ENCODE measurements at regions not wholly inside any gene's neighbourhood (a gene's known extent, or its start where the extent isn't known, plus 50 kb on each side); places are given as distances from the start of the nearest gene placed in this dataset.
"Not testable (repeated sequence)": the region's sequence is repeated elsewhere in the genome, so short reads cannot be mapped to it uniquely, and the experiment has no call there.

DNA sequence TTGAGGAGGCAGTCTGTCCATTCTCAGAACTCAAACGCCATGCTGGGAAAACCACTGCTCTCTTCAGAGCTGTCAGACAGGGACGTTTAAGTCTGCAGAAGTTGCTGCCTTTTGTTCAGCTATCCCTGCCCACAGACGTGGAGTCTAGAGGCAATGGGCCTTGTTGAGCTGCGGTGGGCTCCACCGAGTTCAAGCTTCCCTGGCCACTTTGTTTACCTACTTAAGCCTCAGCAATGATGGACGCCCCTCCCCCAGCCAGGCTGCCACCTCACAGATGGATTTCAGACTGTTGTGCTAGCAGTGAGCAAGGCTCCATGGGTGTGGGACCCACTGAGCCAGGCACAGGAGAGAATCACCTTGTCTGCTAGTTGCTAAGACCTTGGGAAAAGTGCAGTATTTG is 375.1 kb downstream of the ZNF33B start:
- WGBS, 2 donors, result 50 to 61% methylated on average over 6 of the region's 6 CpGs
- not testable (repeated sequence) for H3K36me3 ChIP-seq (ENCODE audit: control insufficient read depth in 2 of 2, insufficient read depth in 2 of 2, low read length in 1 of 2); H3K9me3 ChIP-seq (ENCODE audit: control insufficient read depth in 2 of 2, insufficient read depth in 1 of 2, low read depth in 1 of 2, low read length in 1 of 2); H3K27ac ChIP-seq (ENCODE audit: low read depth in 2 of 2, low read length in 1 of 2); H3K4me1 ChIP-seq (ENCODE audit: control insufficient read depth in 2 of 2, insufficient read depth in 2 of 2, low read length in 1 of 2); H3K27me3 ChIP-seq (ENCODE audit: control insufficient read depth in 1 of 2, insufficient read depth in 2 of 2, low read length in 2 of 2); H3K4me3 ChIP-seq (ENCODE audit: low read depth in 1 of 2, low read length in 2 of 2)

DNA sequence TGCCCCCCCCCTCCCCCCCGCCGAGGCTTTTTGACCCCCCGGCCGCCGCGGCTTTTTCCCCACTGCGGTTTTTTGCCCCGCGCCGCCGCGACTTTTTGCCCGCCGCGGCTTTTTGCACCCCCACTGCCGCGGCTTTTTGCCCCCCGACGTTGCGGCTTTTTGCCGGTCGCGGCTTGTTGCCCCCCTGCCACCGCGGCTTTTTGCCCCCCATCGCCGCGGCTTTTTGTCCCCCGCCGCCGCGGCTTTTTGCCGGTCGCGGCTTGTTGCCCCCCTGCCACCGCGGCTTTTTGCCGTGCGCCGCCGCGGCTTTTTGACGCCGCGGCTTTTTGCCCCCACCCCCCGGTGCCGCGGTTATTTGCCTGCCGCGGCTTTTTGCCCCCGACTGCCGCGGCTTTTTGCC is 395.4 kb downstream of the ZNF33B start:
- peak overlapping the region in 1 of 2 donors; percentile 37 for H3K4me3 ChIP-seq (ENCODE audit: low read depth in 1 of 2, low read length in 2 of 2)

DNA sequence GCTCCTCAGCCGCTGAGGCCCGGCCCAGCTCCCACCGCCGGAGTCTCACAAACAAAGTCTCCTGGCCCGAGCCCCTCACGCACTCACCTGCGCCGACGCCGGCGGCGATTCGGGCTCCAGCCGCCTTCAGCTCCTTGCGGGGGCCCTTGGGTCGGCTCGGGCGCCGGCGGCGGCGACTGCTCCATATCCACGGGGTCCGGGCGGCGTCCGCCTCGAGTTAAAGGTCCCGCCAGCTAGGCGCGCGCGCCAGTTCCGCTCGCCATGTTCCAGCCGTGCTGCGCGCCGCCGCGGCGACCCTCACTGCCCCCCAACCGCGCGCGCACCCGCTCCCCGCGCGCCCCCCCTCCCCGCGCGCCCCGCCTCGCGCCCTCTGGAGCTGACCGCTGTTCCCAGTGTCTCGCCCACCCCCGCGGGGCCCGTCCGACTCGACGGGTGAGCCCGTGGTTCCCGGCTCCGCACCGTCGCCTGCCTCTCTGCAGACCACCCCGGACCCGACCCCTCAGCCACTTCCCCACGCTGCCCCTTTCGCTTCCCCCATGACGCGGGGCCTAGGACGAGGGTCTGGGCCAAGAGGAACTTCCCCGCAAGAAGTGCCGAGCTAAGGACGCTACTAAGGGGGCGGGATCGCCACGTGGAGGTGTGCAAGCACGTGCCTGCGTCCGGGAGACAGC is 396.1 kb downstream of the ZNF33B start:
- WGBS, 2 donors, result 21 to 24% methylated on average over 66 to 85 of the region's 85 CpGs
- Histone ChIP-seq H3K4me1 (ENCODE audit: control insufficient read depth in 2 of 2, insufficient read depth in 2 of 2, low read length in 1 of 2) (no peaks in the 10 kb centered on the region), H3K9me3 (ENCODE audit: control insufficient read depth in 2 of 2, insufficient read depth in 1 of 2, low read depth in 1 of 2, low read length in 1 of 2) (no peaks in the 10 kb centered on the region), H3K27me3 (ENCODE audit: control insufficient read depth in 1 of 2, insufficient read depth in 2 of 2, low read length in 2 of 2) (no peaks in the 10 kb centered on the region), H3K4me3 (ENCODE audit: low read depth in 1 of 2, low read length in 2 of 2) (peak overlapping the region; percentile 37 to 38), H3K27ac (ENCODE audit: low read depth in 2 of 2, low read length in 1 of 2) (no peak overlapping the region), H3K36me3 (ENCODE audit: control insufficient read depth in 2 of 2, insufficient read depth in 2 of 2, low read length in 1 of 2) (no peaks in the 10 kb centered on the region)

More for the DNA sequence above, 395.4 kb downstream of the ZNF33B start:
- H3K27me3 ChIP-seq (ENCODE audit: control insufficient read depth in 1 of 2, insufficient read depth in 2 of 2, low read length in 2 of 2); H3K9me3 ChIP-seq (ENCODE audit: control insufficient read depth in 2 of 2, insufficient read depth in 1 of 2, low read depth in 1 of 2, low read length in 1 of 2); H3K36me3 ChIP-seq (ENCODE audit: control insufficient read depth in 2 of 2, insufficient read depth in 2 of 2, low read length in 1 of 2); H3K27ac ChIP-seq (ENCODE audit: low read depth in 2 of 2, low read length in 1 of 2); H3K4me1 ChIP-seq (ENCODE audit: control insufficient read depth in 2 of 2, insufficient read depth in 2 of 2, low read length in 1 of 2): not testable (repeated sequence)
- WGBS, 2 donors, result 18 to 20% methylated on average over 40 to 46 of the region's 53 CpGs

DNA sequence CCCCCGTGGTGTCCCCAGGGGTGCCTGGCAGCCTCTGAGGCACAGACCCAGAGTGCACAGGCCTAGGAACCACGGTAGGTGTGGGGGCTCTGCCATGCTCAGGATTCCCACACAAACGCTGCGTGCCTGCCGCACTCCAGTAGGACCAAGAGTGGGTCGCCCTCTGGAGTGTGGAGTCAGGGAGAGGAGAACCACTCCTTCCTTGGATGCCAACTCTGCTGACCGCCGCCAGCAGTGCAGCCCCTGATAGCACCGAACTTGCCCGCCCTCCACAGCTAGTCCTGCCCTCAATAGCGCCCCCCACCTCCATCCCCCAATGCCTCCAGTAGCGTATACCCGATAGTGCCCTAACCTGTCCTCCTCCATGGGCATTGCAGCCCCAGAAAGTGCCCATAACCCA is 402.0 kb downstream of the ZNF33B start:
- H3K9me3 ChIP-seq (ENCODE audit: control insufficient read depth in 2 of 2, insufficient read depth in 1 of 2, low read depth in 1 of 2, low read length in 1 of 2); H3K4me1 ChIP-seq (ENCODE audit: control insufficient read depth in 2 of 2, insufficient read depth in 2 of 2, low read length in 1 of 2): not testable (repeated sequence)
- WGBS, 2 donors, result 89 to 91% methylated on average over 11 to 13 of the region's 13 CpGs

DNA sequence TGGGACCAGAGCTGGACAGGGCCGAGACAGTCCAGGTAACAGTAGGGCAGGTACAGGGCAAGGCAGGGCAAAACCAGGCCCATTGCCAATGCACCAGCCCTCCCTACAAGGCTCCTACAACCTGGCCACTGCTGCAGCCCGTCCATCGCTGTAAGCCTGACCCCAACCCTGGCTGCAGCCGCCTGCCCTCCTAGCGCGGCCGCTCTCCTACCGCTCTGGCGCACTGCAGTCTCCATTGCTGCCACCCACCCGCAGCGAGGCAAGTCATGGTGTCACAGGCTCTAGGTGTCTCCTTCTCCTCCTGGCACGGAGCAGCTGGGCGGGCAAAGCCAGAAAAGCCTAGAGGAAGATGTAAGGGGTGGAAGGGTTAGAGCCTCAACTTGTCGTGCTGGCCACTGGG is 402.6 kb downstream of the ZNF33B start:
- 87 to 91% methylated on average over 13 to 14 of the region's 14 CpGs for whole genome bisulfite sequencing, 2 donors
- not testable (repeated sequence) for H3K4me3 ChIP-seq (ENCODE audit: low read depth in 1 of 2, low read length in 2 of 2)

More for the DNA sequence above, 402.0 kb downstream of the ZNF33B start:
- not testable (repeated sequence) for H3K27ac ChIP-seq (ENCODE audit: low read depth in 2 of 2, low read length in 1 of 2); H3K27me3 ChIP-seq (ENCODE audit: control insufficient read depth in 1 of 2, insufficient read depth in 2 of 2, low read length in 2 of 2); H3K4me3 ChIP-seq (ENCODE audit: low read depth in 1 of 2, low read length in 2 of 2); H3K36me3 ChIP-seq (ENCODE audit: control insufficient read depth in 2 of 2, insufficient read depth in 2 of 2, low read length in 1 of 2)

DNA sequence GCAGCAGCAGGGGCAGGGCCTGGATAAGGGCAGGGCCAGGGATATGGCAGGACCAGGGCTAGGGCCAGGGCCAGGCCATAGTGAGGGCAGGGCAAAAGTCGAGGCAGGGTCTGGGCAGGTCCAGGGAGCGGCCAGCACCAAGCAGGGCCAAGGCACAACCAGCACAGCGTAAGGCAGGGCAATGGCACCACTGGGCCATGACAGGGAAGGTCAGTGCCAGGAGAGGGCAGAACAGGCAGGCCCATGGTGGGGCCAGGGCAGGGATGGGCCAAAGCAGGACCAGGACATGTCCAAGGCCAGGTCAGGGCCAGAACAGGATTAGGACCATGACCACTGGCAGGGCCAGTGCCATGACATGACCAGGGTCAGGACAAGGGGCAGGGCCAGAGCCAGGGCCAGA is 403.1 kb downstream of the ZNF33B start:
- WGBS, 2 donors, result 79 to 80% methylated on average over 3 of the region's 3 CpGs

More for the DNA sequence above, 402.6 kb downstream of the ZNF33B start:
- H3K9me3 ChIP-seq (ENCODE audit: control insufficient read depth in 2 of 2, insufficient read depth in 1 of 2, low read depth in 1 of 2, low read length in 1 of 2); H3K36me3 ChIP-seq (ENCODE audit: control insufficient read depth in 2 of 2, insufficient read depth in 2 of 2, low read length in 1 of 2); H3K27ac ChIP-seq (ENCODE audit: low read depth in 2 of 2, low read length in 1 of 2); H3K4me1 ChIP-seq (ENCODE audit: control insufficient read depth in 2 of 2, insufficient read depth in 2 of 2, low read length in 1 of 2); H3K27me3 ChIP-seq (ENCODE audit: control insufficient read depth in 1 of 2, insufficient read depth in 2 of 2, low read length in 2 of 2): not testable (repeated sequence)

DNA sequence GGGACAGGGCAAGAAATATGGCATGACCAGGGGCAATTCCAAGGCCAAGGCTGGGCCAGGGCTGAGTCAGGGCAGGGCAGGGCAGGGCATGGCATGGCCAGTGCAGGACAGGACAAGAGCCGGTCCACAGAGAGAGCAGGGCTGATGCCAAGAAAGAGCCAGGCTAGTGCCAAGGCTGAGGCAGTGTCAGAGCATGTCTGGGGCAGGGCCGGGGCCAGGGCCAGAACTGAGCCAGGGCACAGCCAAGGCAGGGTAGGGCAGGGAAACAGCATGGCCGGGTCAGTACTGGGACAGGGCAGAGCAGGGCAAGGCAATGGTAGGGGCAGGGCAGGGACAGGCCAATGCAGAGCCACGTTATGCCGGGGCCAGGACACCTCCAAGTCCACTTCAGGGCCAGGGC is 403.9 kb downstream of the ZNF33B start:
- H3K9me3 ChIP-seq (ENCODE audit: control insufficient read depth in 2 of 2, insufficient read depth in 1 of 2, low read depth in 1 of 2, low read length in 1 of 2); H3K4me3 ChIP-seq (ENCODE audit: low read depth in 1 of 2, low read length in 2 of 2); H3K36me3 ChIP-seq (ENCODE audit: control insufficient read depth in 2 of 2, insufficient read depth in 2 of 2, low read length in 1 of 2); H3K27ac ChIP-seq (ENCODE audit: low read depth in 2 of 2, low read length in 1 of 2); H3K27me3 ChIP-seq (ENCODE audit: control insufficient read depth in 1 of 2, insufficient read depth in 2 of 2, low read length in 2 of 2); H3K4me1 ChIP-seq (ENCODE audit: control insufficient read depth in 2 of 2, insufficient read depth in 2 of 2, low read length in 1 of 2): not testable (repeated sequence)
- WGBS, 2 donors, result 62 to 69% methylated on average over 5 of the region's 5 CpGs

More for the DNA sequence above, 403.1 kb downstream of the ZNF33B start:
- not testable (repeated sequence) for H3K27ac ChIP-seq (ENCODE audit: low read depth in 2 of 2, low read length in 1 of 2); H3K4me3 ChIP-seq (ENCODE audit: low read depth in 1 of 2, low read length in 2 of 2); H3K27me3 ChIP-seq (ENCODE audit: control insufficient read depth in 1 of 2, insufficient read depth in 2 of 2, low read length in 2 of 2); H3K4me1 ChIP-seq (ENCODE audit: control insufficient read depth in 2 of 2, insufficient read depth in 2 of 2, low read length in 1 of 2); H3K9me3 ChIP-seq (ENCODE audit: control insufficient read depth in 2 of 2, insufficient read depth in 1 of 2, low read depth in 1 of 2, low read length in 1 of 2); H3K36me3 ChIP-seq (ENCODE audit: control insufficient read depth in 2 of 2, insufficient read depth in 2 of 2, low read length in 1 of 2)

DNA sequence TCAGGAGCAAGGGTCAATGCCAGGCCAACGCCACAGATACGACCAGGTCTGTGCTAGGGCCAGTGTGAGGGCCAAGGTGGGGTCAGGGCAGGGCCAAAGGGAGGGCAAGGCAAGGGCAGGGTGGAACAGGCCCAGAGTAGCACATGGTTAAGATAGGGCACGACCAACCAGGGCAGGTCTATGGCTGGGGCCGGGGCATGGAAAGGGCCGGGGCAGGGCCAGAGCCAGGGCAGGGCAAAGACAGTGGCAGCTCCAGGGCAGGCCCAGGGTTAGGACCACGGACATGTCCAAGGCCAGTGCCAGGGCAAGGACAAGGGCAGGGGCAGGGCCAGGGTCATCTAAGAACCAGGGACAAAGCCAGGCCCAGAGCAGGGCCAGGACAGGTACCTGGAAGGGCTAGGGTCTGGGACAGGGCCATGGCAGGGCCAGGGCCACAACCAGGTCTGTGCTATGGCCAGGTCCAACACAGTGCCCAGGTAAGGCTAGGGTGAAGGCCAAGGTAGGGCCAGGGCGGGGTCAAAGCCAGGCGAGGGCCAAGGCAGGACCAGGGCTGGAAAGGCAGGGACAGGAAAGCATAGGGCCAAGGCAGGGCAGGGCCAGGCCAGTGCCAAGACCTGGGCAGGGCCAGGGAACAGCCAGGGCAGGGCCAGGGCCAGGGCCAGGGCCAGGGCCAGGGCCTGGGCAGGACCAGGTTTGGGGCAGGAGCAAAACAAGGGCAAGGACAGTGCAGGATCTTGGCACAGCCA is 404.7 kb downstream of the ZNF33B start:
- H3K4me3 ChIP-seq (ENCODE audit: low read depth in 1 of 2, low read length in 2 of 2); H3K9me3 ChIP-seq (ENCODE audit: control insufficient read depth in 2 of 2, insufficient read depth in 1 of 2, low read depth in 1 of 2, low read length in 1 of 2); H3K27ac ChIP-seq (ENCODE audit: low read depth in 2 of 2, low read length in 1 of 2); H3K36me3 ChIP-seq (ENCODE audit: control insufficient read depth in 2 of 2, insufficient read depth in 2 of 2, low read length in 1 of 2); H3K27me3 ChIP-seq (ENCODE audit: control insufficient read depth in 1 of 2, insufficient read depth in 2 of 2, low read length in 2 of 2); H3K4me1 ChIP-seq (ENCODE audit: control insufficient read depth in 2 of 2, insufficient read depth in 2 of 2, low read length in 1 of 2): not testable (repeated sequence)
- 78% methylated on average over 8 of the region's 8 CpGs for WGBS, 2 donors

DNA sequence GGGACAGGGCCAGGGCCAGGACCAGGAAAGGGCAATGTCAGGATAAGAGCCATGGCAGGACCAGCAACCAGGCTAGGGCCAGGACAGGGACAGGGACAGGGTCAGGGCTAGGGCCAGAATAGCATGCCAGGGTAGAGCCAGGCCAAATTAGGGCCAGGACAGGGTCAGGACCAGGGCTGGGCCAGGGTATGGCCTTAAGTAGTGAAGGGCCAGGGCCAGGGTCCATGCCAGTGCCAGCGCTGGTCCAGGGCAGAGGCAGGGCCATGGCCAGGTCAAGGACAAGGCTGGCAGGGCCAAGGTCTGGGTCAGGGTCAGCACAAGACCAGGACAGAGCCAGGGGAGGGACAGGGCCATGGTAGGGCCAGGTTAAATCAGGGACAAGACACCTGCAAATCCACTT is 405.4 kb downstream of the ZNF33B start:
- 62 to 82% methylated on average over 1 of the region's 1 CpG for WGBS, 2 donors
- H3K9me3 ChIP-seq (ENCODE audit: control insufficient read depth in 2 of 2, insufficient read depth in 1 of 2, low read depth in 1 of 2, low read length in 1 of 2); H3K27ac ChIP-seq (ENCODE audit: low read depth in 2 of 2, low read length in 1 of 2); H3K27me3 ChIP-seq (ENCODE audit: control insufficient read depth in 1 of 2, insufficient read depth in 2 of 2, low read length in 2 of 2); H3K4me3 ChIP-seq (ENCODE audit: low read depth in 1 of 2, low read length in 2 of 2); H3K36me3 ChIP-seq (ENCODE audit: control insufficient read depth in 2 of 2, insufficient read depth in 2 of 2, low read length in 1 of 2); H3K4me1 ChIP-seq (ENCODE audit: control insufficient read depth in 2 of 2, insufficient read depth in 2 of 2, low read length in 1 of 2): not testable (repeated sequence)

DNA sequence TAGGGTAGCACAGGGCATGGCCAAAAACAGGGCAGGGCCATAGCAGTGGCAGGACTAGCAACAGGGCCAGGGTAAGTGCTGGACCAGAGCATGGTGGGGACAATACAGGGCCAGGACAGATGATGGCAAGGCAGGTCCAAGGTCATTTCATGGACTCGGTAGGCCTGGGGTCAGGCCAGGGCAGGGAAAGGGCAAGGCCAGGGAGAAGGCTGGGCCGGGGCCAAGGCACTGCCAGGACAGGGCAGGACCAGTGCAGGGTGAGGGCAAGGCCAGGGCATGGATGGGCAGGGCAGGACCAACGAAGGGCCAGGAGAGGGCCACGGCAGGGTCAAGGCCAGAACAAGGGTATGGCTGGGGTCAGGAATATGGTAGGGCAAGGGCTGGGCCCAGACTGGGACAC is 407.6 kb downstream of the ZNF33B start:
- not testable (repeated sequence) for H3K4me3 ChIP-seq (ENCODE audit: low read depth in 1 of 2, low read length in 2 of 2); H3K9me3 ChIP-seq (ENCODE audit: control insufficient read depth in 2 of 2, insufficient read depth in 1 of 2, low read depth in 1 of 2, low read length in 1 of 2); H3K36me3 ChIP-seq (ENCODE audit: control insufficient read depth in 2 of 2, insufficient read depth in 2 of 2, low read length in 1 of 2); H3K27me3 ChIP-seq (ENCODE audit: control insufficient read depth in 1 of 2, insufficient read depth in 2 of 2, low read length in 2 of 2); H3K27ac ChIP-seq (ENCODE audit: low read depth in 2 of 2, low read length in 1 of 2); H3K4me1 ChIP-seq (ENCODE audit: control insufficient read depth in 2 of 2, insufficient read depth in 2 of 2, low read length in 1 of 2)
- WGBS, 2 donors, result 69 to 73% methylated on average over 4 of the region's 4 CpGs

All from esophagus (tissue), 2 donors.